A673 (cell line): ENCODE measurements at regions not wholly inside any gene's neighbourhood (a gene's known extent, or its start where the extent isn't known, plus 50 kb on each side); places are given as distances from the start of the nearest gene placed in this dataset.

Experiments
- BruUV-seq: library from RNA; stranded (reverse); fragments of 400-500 nt; replicated peaks from 2 replicates; lab custom pipeline; 2021; lab: Mats Ljungman, UMichigan
- CTCF ChIA-PET: fragments of 300-600 bp; sonication (Branson Sonifier 250); formaldehyde crosslinking; loops from one replicate; lab custom pipeline; 2022; ENCODE audit warnings: antibody characterized with exemption; lab: Charles Lee
- POLR2A ChIA-PET: fragments of 300-600 bp; sonication (Branson Sonifier 250); formaldehyde crosslinking; loops from one replicate; lab custom pipeline; 2022; ENCODE audit warnings: antibody characterized with exemption; ENCODE audit not compliant: low non-redundant PET; lab: Charles Lee
- DNase-seq: peaks from one replicate; pipeline ENCODE4 v3.0.0-alpha.2; 2015; ENCODE audit warnings: low spot score
- H3K27ac ChIP-seq: fragments of 200-600 bp; sonication (generic); 2 replicates; pipeline ENCODE4 v1.5.1; 2016; ENCODE audit warnings: mixed run types, low read depth, mild to moderate bottlenecking, mixed read lengths, antibody characterized with exemption, low read length; ENCODE audit not compliant: poor library complexity, severe bottlenecking
- H3K27me3 ChIP-seq: fragments of 200-600 bp; sonication (generic); replicated peaks from 2 replicates; pipeline ENCODE4 v1.6.1; 2017; ENCODE audit warnings: mixed run types, low read depth, mild to moderate bottlenecking, mixed read lengths, antibody characterized with exemption, low read length; ENCODE audit not compliant: insufficient read depth, poor library complexity
- H3K36me3 ChIP-seq: fragments of 200-600 bp; sonication (generic); 2 replicates; pipeline ENCODE4 v1.6.1; 2016; ENCODE audit warnings: mixed run types, mild to moderate bottlenecking, mixed read lengths, antibody characterized with exemption, low read length; ENCODE audit not compliant: insufficient read depth, poor library complexity, severe bottlenecking
- H3K4me1 ChIP-seq: fragments of 200-600 bp; sonication (generic); 2 replicates; pipeline ENCODE4 v1.6.1; 2017; ENCODE audit warnings: mixed run types, mild to moderate bottlenecking, mixed read lengths, antibody characterized with exemption, low read length; ENCODE audit not compliant: insufficient read depth, poor library complexity, severe bottlenecking
- H3K4me3 ChIP-seq: fragments of 200-600 bp; sonication (generic); 2 replicates; pipeline ENCODE4 v1.5.1; 2016; ENCODE audit warnings: low read depth, mixed run types, mild to moderate bottlenecking, mixed read lengths, low read length; ENCODE audit not compliant: poor library complexity, severe bottlenecking
- H3K9me3 ChIP-seq: fragments of 200-600 bp; sonication (generic); 2 replicates; pipeline ENCODE4 v1.6.1; 2016; ENCODE audit warnings: mixed run types, low read depth, mild to moderate bottlenecking, mixed read lengths, antibody characterized with exemption, low read length; ENCODE audit not compliant: poor library complexity, severe bottlenecking
- EZH2 ChIP-seq: fragments of 200-600 bp; sonication (generic); IDR thresholded peaks from 2 replicates; pipeline ENCODE4 v1.6.1; 2017; ENCODE audit warnings: borderline replicate concordance, low read depth, mild to moderate bottlenecking, mixed read lengths, antibody characterized with exemption, low read length; ENCODE audit not compliant: poor library complexity, severe bottlenecking
- intact Hi-C: fragments of 100-400 bp; cut with micrococcal nuclease; formaldehyde crosslinking; loops from one replicate; pipeline ENCODE4 v1.10.0; 2022; ENCODE audit not compliant: unreplicated experiment
- TF ChIP-seq, protein P1 (sequence below): fragments of 300-800, 200-600 bp; sonication (generic); conservative IDR thresholded peaks from 2 replicates; pipeline ENCODE4 v1.5.1; 2017; ENCODE audit warnings: low read depth, mild to moderate bottlenecking, antibody characterized with exemption, low read length, moderate library complexity, mixed read lengths

GRCh38 chr3:193903966-193904365 is 232.0 kb upstream of the HES1 start:
- Histone ChIP-seq H3K9me3 (peaks cover 18% of the 10 kb centered on the region), H3K27me3 (no peaks in the 10 kb centered on the region), H3K27ac (no peak overlapping the region), H3K4me1 (peaks cover 41% of the 10 kb centered on the region), H3K4me3 (no peak overlapping the region), H3K36me3 (no peaks in the 10 kb centered on the region)
- ChIA-PET POLR2A (no interaction called here), CTCF (no interaction called here)
- TF ChIP-seq, protein P1, sequence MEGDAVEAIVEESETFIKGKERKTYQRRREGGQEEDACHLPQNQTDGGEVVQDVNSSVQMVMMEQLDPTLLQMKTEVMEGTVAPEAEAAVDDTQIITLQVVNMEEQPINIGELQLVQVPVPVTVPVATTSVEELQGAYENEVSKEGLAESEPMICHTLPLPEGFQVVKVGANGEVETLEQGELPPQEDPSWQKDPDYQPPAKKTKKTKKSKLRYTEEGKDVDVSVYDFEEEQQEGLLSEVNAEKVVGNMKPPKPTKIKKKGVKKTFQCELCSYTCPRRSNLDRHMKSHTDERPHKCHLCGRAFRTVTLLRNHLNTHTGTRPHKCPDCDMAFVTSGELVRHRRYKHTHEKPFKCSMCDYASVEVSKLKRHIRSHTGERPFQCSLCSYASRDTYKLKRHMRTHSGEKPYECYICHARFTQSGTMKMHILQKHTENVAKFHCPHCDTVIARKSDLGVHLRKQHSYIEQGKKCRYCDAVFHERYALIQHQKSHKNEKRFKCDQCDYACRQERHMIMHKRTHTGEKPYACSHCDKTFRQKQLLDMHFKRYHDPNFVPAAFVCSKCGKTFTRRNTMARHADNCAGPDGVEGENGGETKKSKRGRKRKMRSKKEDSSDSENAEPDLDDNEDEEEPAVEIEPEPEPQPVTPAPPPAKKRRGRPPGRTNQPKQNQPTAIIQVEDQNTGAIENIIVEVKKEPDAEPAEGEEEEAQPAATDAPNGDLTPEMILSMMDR = no peak
- TF ChIP-seq EZH2 = no peak
- no peak for DNase-seq
- no TSS peak for BruUV-seq
- intact Hi-C loops = no loop called here

- no peak overlapping the region for H3K4me3 ChIP-seq
- peaks cover 17% of the 10 kb centered on the region for H3K9me3 ChIP-seq
- peaks cover 23% of the 10 kb centered on the region for H3K4me1 ChIP-seq
- intact Hi-C loops = no loop called here
- no peaks in the 10 kb centered on the region for H3K36me3 ChIP-seq
- CTCF ChIA-PET = no interaction called here
- BruUV-seq = no TSS peak
- TF ChIP-seq, protein P1 = no peak
- no peak for TF ChIP-seq EZH2
- no peak for DNase-seq
- H3K27ac ChIP-seq = no peak overlapping the region
- POLR2A ChIA-PET = interaction anchor here (0.5 kb wide), 1 partner anchor 230 kb away, joined by 3 read pairs; the partner anchor contains the start of gene HES1
- no peaks in the 10 kb centered on the region for H3K27me3 ChIP-seq
Measured at GRCh38 chr3:193905541-193906396, 230.2 kb upstream of the HES1 start.

DNA sequence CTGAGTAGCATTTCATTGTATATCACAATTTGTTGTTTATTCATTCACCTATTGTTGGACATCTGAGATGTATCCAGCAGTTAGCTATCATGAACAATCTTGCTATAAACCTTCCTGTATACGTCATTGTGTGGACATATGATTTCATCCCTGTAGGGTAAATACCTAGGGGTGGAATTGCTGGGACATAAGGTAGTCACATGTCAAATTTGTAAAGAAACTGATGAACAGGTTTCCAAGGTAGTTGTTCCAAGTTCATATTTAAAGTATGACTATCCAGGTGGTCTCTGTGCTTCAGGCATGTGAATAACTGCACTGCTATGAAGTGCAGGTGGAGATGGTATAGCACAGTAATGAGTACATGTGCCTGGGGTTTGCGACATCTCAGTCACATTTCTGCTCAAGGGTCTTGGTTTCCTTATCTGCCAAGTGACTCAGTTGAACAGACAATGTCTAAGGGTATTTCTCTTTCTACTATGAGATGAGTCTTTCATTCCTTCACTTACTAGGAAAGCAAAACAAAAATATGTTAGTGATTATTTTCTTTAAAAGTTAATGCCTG is 229.0 kb upstream of the HES1 start:
- TF ChIP-seq EZH2 = no peak
- TF ChIP-seq, protein P1 = no peak
- ChIA-PET POLR2A (no interaction called here), CTCF (no interaction called here)
- peaks cover 21% of the 10 kb centered on the region for H3K4me1 ChIP-seq
- H3K36me3 ChIP-seq = no peaks in the 10 kb centered on the region
- H3K4me3 ChIP-seq = no peak overlapping the region
- no peak overlapping the region for H3K27ac ChIP-seq
- no peak for DNase-seq
- peaks cover 12% of the 10 kb centered on the region for H3K9me3 ChIP-seq
- BruUV-seq = no TSS peak
- intact Hi-C loops = no loop called here
- H3K27me3 ChIP-seq = no peaks in the 10 kb centered on the region
